Uterus (tissue), 3 donors: ENCODE measurements at regions not wholly inside any gene's neighbourhood (a gene's known extent, or its start where the extent isn't known, plus 50 kb on each side); places are given as distances from the start of the nearest gene placed in this dataset.

Experiments
- DNase-seq, 2 donors: peaks; one replicate each; pipeline ENCODE4 v3.0.0-alpha.2; 2019 to 2020
- H3K27ac ChIP-seq, 2 donors: fragments of 200-600 bp; sonication (generic); 1 replicate in 1 of 2; 2 replicates in 1 of 2; pipeline ENCODE4 v1.5.1; 2016 to 2018
- H3K27me3 ChIP-seq, 2 donors: fragments of 200-600 bp; sonication (generic); one replicate each; pipeline ENCODE4 v1.5.1; 2018 to 2019; ENCODE audit warnings: control low read depth in 1 of 2
- H3K36me3 ChIP-seq, 2 donors: fragments of 200-600 bp; sonication (generic); one replicate each; pipeline ENCODE4 v1.5.1; 2019; ENCODE audit warnings: control low read depth in 1 of 2
- H3K4me1 ChIP-seq, 2 donors: fragments of 200-600 bp; sonication (generic); one replicate each; pipeline ENCODE4 v1.5.1; 2018 to 2019; ENCODE audit warnings: control low read depth in 1 of 2
- H3K4me3 ChIP-seq, 2 donors: fragments of 200-600 bp; sonication (generic); 1 replicate in 1 of 2; 2 replicates in 1 of 2; pipeline ENCODE4 v1.5.1; 2018 to 2019; ENCODE audit warnings: mild to moderate bottlenecking in 1 of 2
- H3K9me3 ChIP-seq, 2 donors: fragments of 200-600 bp; sonication (generic); one replicate each; pipeline ENCODE4 v1.5.1; 2019; ENCODE audit warnings: control low read depth in 1 of 2
- POLR2A ChIP-seq, 2 donors: fragments of 450-650 bp; IDR thresholded peaks; one replicate each; pipeline ENCODE4 v1.6.1; 2016; ENCODE audit warnings: antibody characterized with exemption in 2 of 2, mild to moderate bottlenecking in 1 of 2, moderate library complexity in 1 of 2
- intact Hi-C: fragments of 100-400 bp; cut with DNase I; formaldehyde crosslinking; loops from one replicate; pipeline ENCODE4 v1.15.1; 2023; ENCODE audit warnings: low total_unique reads
- TF ChIP-seq, protein P1 (sequence below), 4 experiments: fragments of 200-600 bp in 2 of 4; fragments of 450-650 bp in 2 of 4; sonication (generic) in 2 of 4; IDR thresholded peaks; one replicate each; pipeline ENCODE4 v1.5.1; 2016 to 2019; ENCODE audit warnings: antibody characterized with exemption in 4 of 4, mild to moderate bottlenecking in 2 of 4, moderate library complexity in 1 of 4
- donor health status: DM: yes; HTN: yes; CAD: no.

DNA sequence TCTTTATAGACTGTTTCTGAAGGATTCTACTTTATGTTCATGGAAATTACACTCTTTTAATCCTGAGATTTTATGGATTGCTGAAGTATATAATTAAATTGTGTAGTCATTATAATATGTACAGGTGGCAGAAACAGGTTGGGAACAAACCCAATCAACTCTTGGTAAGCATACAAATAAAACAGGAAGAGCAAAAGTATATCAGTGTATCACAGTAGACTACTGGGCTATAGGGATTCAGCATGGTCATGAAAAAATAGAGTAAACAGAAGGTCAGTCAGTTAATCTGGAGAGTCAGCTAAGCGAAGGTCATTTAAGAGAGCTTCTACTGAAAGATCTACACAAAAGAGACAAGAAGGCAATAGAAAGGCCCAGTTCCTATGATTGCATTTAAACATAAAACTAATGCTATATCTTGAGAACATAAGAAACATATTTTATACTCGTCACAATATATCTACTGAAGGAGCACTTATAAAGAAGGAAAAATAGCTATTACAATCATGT lies 178.9 kb upstream of the ECI2 start:
- no peak for DNase-seq
- TF ChIP-seq, protein P1, sequence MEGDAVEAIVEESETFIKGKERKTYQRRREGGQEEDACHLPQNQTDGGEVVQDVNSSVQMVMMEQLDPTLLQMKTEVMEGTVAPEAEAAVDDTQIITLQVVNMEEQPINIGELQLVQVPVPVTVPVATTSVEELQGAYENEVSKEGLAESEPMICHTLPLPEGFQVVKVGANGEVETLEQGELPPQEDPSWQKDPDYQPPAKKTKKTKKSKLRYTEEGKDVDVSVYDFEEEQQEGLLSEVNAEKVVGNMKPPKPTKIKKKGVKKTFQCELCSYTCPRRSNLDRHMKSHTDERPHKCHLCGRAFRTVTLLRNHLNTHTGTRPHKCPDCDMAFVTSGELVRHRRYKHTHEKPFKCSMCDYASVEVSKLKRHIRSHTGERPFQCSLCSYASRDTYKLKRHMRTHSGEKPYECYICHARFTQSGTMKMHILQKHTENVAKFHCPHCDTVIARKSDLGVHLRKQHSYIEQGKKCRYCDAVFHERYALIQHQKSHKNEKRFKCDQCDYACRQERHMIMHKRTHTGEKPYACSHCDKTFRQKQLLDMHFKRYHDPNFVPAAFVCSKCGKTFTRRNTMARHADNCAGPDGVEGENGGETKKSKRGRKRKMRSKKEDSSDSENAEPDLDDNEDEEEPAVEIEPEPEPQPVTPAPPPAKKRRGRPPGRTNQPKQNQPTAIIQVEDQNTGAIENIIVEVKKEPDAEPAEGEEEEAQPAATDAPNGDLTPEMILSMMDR (IDR thresholded peaks at IDR 0.05), result no peak
- TF ChIP-seq POLR2A (IDR thresholded peaks at IDR 0.05), result no peak
- no peaks in the 10 kb centered on the region for H3K27me3 ChIP-seq
- no peak overlapping the region for H3K4me3 ChIP-seq
- peaks cover 0 to 11% of the 10 kb centered on the region in 2 donors for H3K9me3 ChIP-seq
- H3K4me1 ChIP-seq, result peaks cover 0 to 8% of the 10 kb centered on the region in 2 donors
- H3K36me3 ChIP-seq, result no peaks in the 10 kb centered on the region
- H3K27ac ChIP-seq, result no peak overlapping the region
- intact Hi-C loops, result no loop called here

DNA sequence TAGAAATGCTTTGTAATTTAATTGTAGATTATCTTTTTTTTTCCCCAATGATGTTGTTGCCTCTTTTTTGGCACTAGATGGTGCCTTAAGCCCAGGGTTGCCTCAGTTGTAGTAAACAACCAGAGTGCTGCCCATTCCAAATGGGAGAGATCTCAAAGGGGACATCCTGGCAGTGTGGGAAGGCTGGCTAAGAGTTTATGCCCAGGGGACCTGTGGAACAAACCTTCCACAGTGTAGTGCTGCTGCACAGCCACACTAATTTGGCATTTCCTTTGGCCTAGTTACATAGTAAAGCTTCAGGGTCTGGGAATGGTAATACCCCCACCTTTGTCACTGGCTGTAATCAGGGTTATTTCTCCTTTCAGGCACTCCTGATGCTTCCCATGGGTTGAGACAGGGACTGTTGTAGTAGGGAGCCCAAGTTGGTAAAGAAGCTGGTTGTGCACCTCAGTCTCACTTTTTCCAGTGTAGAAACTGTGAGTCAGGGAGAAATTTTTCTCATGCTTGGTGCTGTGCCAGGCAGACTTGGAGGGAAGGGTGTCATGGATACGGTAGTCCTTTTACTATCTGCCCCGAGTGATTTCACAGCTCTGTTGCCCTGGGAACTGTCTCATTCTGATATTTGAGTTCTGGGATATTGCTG lies 177.8 kb upstream of the ECI2 start:
- no peak overlapping the region for H3K27ac ChIP-seq
- TF ChIP-seq, protein P1 (IDR thresholded peaks at IDR 0.05), result no peak
- TF ChIP-seq POLR2A (IDR thresholded peaks at IDR 0.05), result no peak

DNA sequence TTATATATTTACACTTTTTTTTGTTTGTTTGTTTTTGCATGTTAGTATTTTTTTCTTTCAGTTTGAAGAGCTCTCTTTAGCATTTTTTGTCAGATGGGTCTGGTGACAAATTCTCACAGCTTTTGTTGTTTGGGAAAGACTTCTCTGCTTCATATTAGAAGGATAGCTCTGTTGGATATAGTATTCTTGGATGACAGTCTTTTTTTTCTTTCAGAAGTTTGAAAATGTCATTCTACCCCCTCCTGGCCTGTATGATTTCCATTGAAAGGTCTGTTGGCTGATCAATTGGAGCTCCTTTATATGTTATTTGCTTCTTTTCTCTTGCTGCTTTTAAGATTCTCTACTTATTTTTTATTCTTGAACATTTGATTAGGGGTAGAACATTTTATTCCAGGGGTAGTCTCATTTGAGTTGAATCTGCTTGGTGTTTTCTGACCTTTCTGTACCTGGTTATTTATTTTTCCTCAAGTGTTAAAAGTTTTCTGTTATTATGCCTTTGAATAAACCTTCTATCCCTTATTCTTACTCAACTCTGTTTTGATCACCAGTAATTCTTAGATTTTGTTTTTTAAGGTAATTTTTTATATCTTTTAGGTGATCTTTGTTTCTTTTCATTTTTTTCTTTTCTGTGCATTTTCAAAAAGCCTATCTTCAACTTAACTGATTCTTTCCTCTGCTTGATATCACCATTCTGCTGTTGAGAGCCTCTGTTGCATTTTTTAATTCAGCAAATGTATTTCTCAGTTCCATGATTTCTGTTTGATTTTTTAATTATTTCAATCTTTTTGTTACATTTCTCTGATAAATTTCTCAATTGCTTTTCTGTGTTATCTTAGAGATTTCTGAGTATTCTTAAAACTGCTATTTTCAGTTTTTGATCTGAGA lies 176.8 kb upstream of the ECI2 start:
- intact Hi-C loops, result no loop called here
- Histone ChIP-seq H3K36me3 (no peaks in the 10 kb centered on the region), H3K27me3 (no peaks in the 10 kb centered on the region), H3K4me3 (no peak overlapping the region), H3K4me1 (peaks cover 0 to 2% of the 10 kb centered on the region in 2 donors), H3K27ac (no peak overlapping the region), H3K9me3 (peaks cover 0 to 11% of the 10 kb centered on the region in 2 donors)
- DNase-seq, result no peak
- no peak for TF ChIP-seq POLR2A (IDR thresholded peaks at IDR 0.05)
- TF ChIP-seq, protein P1 (IDR thresholded peaks at IDR 0.05), result no peak

More for the DNA sequence above, 177.8 kb upstream of the ECI2 start:
- intact Hi-C loops, result no loop called here
- Histone ChIP-seq H3K4me1 (peaks cover 0 to 8% of the 10 kb centered on the region in 2 donors), H3K36me3 (no peaks in the 10 kb centered on the region), H3K27me3 (no peaks in the 10 kb centered on the region), H3K9me3 (peaks cover 0 to 11% of the 10 kb centered on the region in 2 donors), H3K4me3 (no peak overlapping the region)
- DNase-seq, result peak in 1 of 2 donors; percentile 23

DNA sequence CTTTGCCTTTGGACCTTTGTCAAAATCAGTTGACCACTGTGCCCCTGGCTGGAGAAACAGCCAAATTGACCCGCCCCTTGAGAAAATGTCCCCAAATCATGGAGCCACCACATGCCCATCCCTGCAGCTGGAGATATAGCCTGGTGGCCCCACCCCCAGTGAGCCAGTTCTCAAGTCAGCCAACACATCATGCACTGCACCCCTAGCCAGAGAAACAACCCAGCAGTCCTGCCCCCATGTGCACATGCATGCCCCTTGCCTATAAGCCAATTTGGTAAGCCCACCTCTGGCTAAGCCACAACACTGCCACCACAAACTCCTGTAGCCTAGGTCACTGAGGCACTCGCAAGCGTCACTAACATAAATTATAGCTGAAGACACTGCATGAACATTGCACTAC lies 174.2 kb upstream of the ECI2 start:
- Histone ChIP-seq H3K9me3 (peaks cover 0 to 11% of the 10 kb centered on the region in 2 donors), H3K4me3 (no peak overlapping the region), H3K36me3 (no peaks in the 10 kb centered on the region), H3K4me1 (no peaks in the 10 kb centered on the region), H3K27me3 (no peaks in the 10 kb centered on the region), H3K27ac (no peak overlapping the region)
- intact Hi-C loops, result no loop called here
- TF ChIP-seq POLR2A (IDR thresholded peaks at IDR 0.05), result no peak
- no peak for DNase-seq

DNA sequence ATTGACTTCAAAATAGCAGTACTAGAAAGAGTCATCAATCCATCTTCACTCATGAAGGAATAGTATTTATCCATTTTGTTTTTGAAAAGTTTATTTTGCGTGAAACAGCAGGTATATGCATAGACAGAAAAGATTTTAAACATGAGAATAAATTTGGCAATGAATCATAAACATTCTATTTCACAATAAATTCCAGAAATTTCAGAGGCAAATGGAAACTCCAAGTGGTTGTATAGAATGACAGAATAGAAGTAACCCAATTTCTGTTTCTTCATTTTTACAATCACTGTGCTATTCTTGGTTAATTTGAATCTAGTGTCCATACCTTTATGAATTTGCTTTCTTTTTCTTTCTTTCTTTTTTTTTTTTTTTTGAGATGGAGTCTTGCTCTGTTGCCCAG lies 173.0 kb upstream of the ECI2 start:
- intact Hi-C loops, result no loop called here
- TF ChIP-seq POLR2A (IDR thresholded peaks at IDR 0.05), result no peak
- no peaks in the 10 kb centered on the region for H3K36me3 ChIP-seq
- H3K27ac ChIP-seq, result no peak overlapping the region
- peaks cover 0 to 11% of the 10 kb centered on the region in 2 donors for H3K9me3 ChIP-seq
- no peak for DNase-seq
- H3K4me1 ChIP-seq, result no peaks in the 10 kb centered on the region
- H3K27me3 ChIP-seq, result no peaks in the 10 kb centered on the region
- H3K4me3 ChIP-seq, result no peak overlapping the region

- no peak overlapping the region for H3K4me3 ChIP-seq
- no peaks in the 10 kb centered on the region for H3K9me3 ChIP-seq
- no peaks in the 10 kb centered on the region for H3K36me3 ChIP-seq
- H3K4me1 ChIP-seq, result no peaks in the 10 kb centered on the region
- no peak for DNase-seq
- no peak for TF ChIP-seq POLR2A (IDR thresholded peaks at IDR 0.05)
- TF ChIP-seq, protein P1 (IDR thresholded peaks at IDR 0.05), result no peak
- no peaks in the 10 kb centered on the region for H3K27me3 ChIP-seq
- H3K27ac ChIP-seq, result no peak overlapping the region
- intact Hi-C loops, result no loop called here
Observed at GRCh38 chr6:4304927-4305455, 169.6 kb upstream of the ECI2 start.
